ENCODE measurements at regions not wholly inside any gene's neighbourhood (a gene's known extent, or its start where the extent isn't known, plus 50 kb on each side); places are given as distances from the start of the nearest gene placed in this dataset.
"Not testable (repeated sequence)": the region's sequence is repeated elsewhere in the genome, so short reads cannot be mapped to it uniquely, and the experiment has no call there.

- no peaks in the 10 kb centered on the region for H3K4me1 Mint-ChIP-seq
Observed at GRCh38 chr5:101461455-101461854, 558.4 kb upstream of the ST8SIA4 start.

GRCh38 chr5:101458587-101458986 is 555.5 kb upstream of the ST8SIA4 start:
- H3K4me1 Mint-ChIP-seq, result no peaks in the 10 kb centered on the region
- no peak for TF ChIP-seq CTCF (IDR thresholded peaks at IDR 0.05; ENCODE audit: unreplicated experiment)
- no peak overlapping the region for H3K4me3 Mint-ChIP-seq
- DNase-seq (ENCODE audit: low spot score in 2 of 2, unreplicated experiment in 2 of 2), result no peak
- H3K27ac Mint-ChIP-seq, result no peak overlapping the region
- H3K9me3 Mint-ChIP-seq, result no peaks in the 10 kb centered on the region
- H3K36me3 Mint-ChIP-seq, result no peaks in the 10 kb centered on the region
- no peaks in the 10 kb centered on the region for H3K27me3 Mint-ChIP-seq (ENCODE audit: low read depth)

More at GRCh38 chr5:101461455-101461854, 558.4 kb upstream of the ST8SIA4 start:
- no peak for DNase-seq (ENCODE audit: low spot score in 2 of 2, unreplicated experiment in 2 of 2)
- Mint-ChIP-seq H3K36me3 (no peaks in the 10 kb centered on the region), H3K27me3 (ENCODE audit: low read depth) (no peaks in the 10 kb centered on the region), H3K27ac (no peak overlapping the region), H3K4me3 (no peak overlapping the region), H3K9me3 (peaks cover 4% of the 10 kb centered on the region)
- TF ChIP-seq CTCF (IDR thresholded peaks at IDR 0.05; ENCODE audit: unreplicated experiment), result no peak

GRCh38 chr5:101455851-101456250 is 552.8 kb upstream of the ST8SIA4 start:
- Mint-ChIP-seq H3K4me3 (no peak overlapping the region), H3K27me3 (ENCODE audit: low read depth) (no peaks in the 10 kb centered on the region), H3K36me3 (no peaks in the 10 kb centered on the region), H3K4me1 (no peaks in the 10 kb centered on the region), H3K9me3 (peaks cover 7% of the 10 kb centered on the region), H3K27ac (no peak overlapping the region)
- TF ChIP-seq CTCF (IDR thresholded peaks at IDR 0.05; ENCODE audit: unreplicated experiment), result no peak
- DNase-seq (ENCODE audit: low spot score in 2 of 2, unreplicated experiment in 2 of 2), result no peak

- H3K4me1 Mint-ChIP-seq, result no peaks in the 10 kb centered on the region
- no peaks in the 10 kb centered on the region for H3K36me3 Mint-ChIP-seq
- DNase-seq (ENCODE audit: low spot score in 2 of 2, unreplicated experiment in 2 of 2), result no peak
- peaks cover 7% of the 10 kb centered on the region for H3K9me3 Mint-ChIP-seq
- no peak overlapping the region for H3K4me3 Mint-ChIP-seq
- TF ChIP-seq CTCF (IDR thresholded peaks at IDR 0.05; ENCODE audit: unreplicated experiment), result no peak
- H3K27me3 Mint-ChIP-seq (ENCODE audit: low read depth), result no peaks in the 10 kb centered on the region
- no peak overlapping the region for H3K27ac Mint-ChIP-seq
Observed at GRCh38 chr5:101455048-101455447, 552.0 kb upstream of the ST8SIA4 start.

- not testable (repeated sequence) for H3K4me3 Mint-ChIP-seq; H3K27ac Mint-ChIP-seq; H3K36me3 Mint-ChIP-seq; H3K4me1 Mint-ChIP-seq; H3K27me3 Mint-ChIP-seq (ENCODE audit: low read depth); DNase-seq (ENCODE audit: low spot score in 2 of 2, unreplicated experiment in 2 of 2)
- H3K9me3 Mint-ChIP-seq, result peaks cover 11% of the 10 kb centered on the region
Observed at GRCh38 chr5:101442281-101442680, 539.2 kb upstream of the ST8SIA4 start.

GRCh38 chr5:101440173-101440572 is 537.1 kb upstream of the ST8SIA4 start:
- H3K9me3 Mint-ChIP-seq, result peaks cover 10% of the 10 kb centered on the region
- H3K36me3 Mint-ChIP-seq, result no peaks in the 10 kb centered on the region
- TF ChIP-seq CTCF (IDR thresholded peaks at IDR 0.05; ENCODE audit: unreplicated experiment), result no peak
- peaks cover 6% of the 10 kb centered on the region for H3K4me1 Mint-ChIP-seq
- no peaks in the 10 kb centered on the region for H3K27me3 Mint-ChIP-seq (ENCODE audit: low read depth)
- DNase-seq (ENCODE audit: low spot score in 2 of 2, unreplicated experiment in 2 of 2), result no peak
- no peak overlapping the region for H3K4me3 Mint-ChIP-seq
- H3K27ac Mint-ChIP-seq, result no peak overlapping the region

Measured in mesothelial cell of epicardium (in vitro differentiated cells).